K562 (cell line): ENCODE measurements at regions not wholly inside any gene's neighbourhood (a gene's known extent, or its start where the extent isn't known, plus 50 kb on each side); places are given as distances from the start of the nearest gene placed in this dataset.

ENCODE experiments used
- ATAC-seq: fragments of 200-7000 bp; cut with Tn5 transposase; 3 replicates; pipeline ENCODE4 v1.9.1; 2020; ENCODE audit warnings: moderate library complexity
- BruUV-seq: library from RNA; stranded (reverse); fragments of 400-500 nt; replicated peaks from 2 replicates; lab custom pipeline; 2021; lab: Mats Ljungman, UMichigan
- CTCF ChIA-PET: fragments of 300-600 bp; formaldehyde crosslinking; extraction: SDS; loops from one replicate; lab custom pipeline; 2021; ENCODE audit warnings: low intra/inter-chr PET ratio; lab: Yijun Ruan, JAX
- POLR2A ChIA-PET: fragments of 300-600, 350-650 bp; sonication (Branson Sonifier 250); formaldehyde crosslinking; extraction: SDS; loops from one replicate; lab custom pipeline; 2021; ENCODE audit warnings: antibody characterized with exemption, inconsistent platforms; lab: Yijun Ruan, JAX
- DNase-seq, 4 experiments: peaks; one replicate each; pipeline versions ENCODE4 v3.0.0 to v3.0.0-alpha.2; 2011 to 2018; ENCODE audit warnings: low spot score in 3 of 4, mixed read lengths in 3 of 4; ENCODE audit errors: extremely low read depth in 1 of 4
- FAIRE-seq: peaks from 2 replicates; lab custom pipeline; 2011; peaks lifted over from hg19 to GRCh38; lab: Jason Lieb, UNC
- H2AFZ ChIP-seq: 2 replicates; pipeline ENCODE4 v1.6.0; 2011; ENCODE audit warnings: low read depth, low read length, control low read depth, inconsistent platforms
- H3K27ac ChIP-seq: fragments of 200-600 bp; 3 replicates; pipeline ENCODE4 v1.8.0; 2011; ENCODE audit warnings: low read depth, mild to moderate bottlenecking, control low read depth, inconsistent platforms, low read length, moderate library complexity, mixed read lengths; ENCODE audit errors: extremely low read depth
- H3K27me3 ChIP-seq, 2 experiments: fragments of 300-600 bp in 1 of 2; 2 replicates in 1 of 2; 3 replicates in 1 of 2; pipeline versions ENCODE4 v1.6.0 to v1.8.0; 2011; ENCODE audit warnings: inconsistent platforms in 2 of 2, low read length in 2 of 2, mild to moderate bottlenecking in 1 of 2, mixed read lengths in 1 of 2, moderate library complexity in 1 of 2; ENCODE audit not compliant: control insufficient read depth in 2 of 2, insufficient read depth in 2 of 2
- H3K36me3 ChIP-seq: fragments of 300-600 bp; 3 replicates; pipeline ENCODE4 v1.8.0; 2011; ENCODE audit warnings: mild to moderate bottlenecking, low read length, inconsistent platforms; ENCODE audit not compliant: control insufficient read depth, insufficient read depth
- H3K4me1 ChIP-seq, 2 experiments: fragments of 200-600 bp in 1 of 2; replicated peaks in 1 of 2; 2 replicates in 1 of 2; 3 replicates in 1 of 2; pipeline versions ENCODE4 v1.5.1 to v1.8.0; 2011; ENCODE audit warnings: inconsistent platforms in 2 of 2, low read length in 2 of 2, mild to moderate bottlenecking in 1 of 2, mixed read lengths in 1 of 2, moderate library complexity in 1 of 2; ENCODE audit not compliant: control insufficient read depth in 2 of 2, insufficient read depth in 2 of 2
- H3K4me2 ChIP-seq: 2 replicates; pipeline ENCODE4 v1.6.1; 2011; ENCODE audit warnings: low read length, control low read depth, inconsistent platforms, mixed read lengths; ENCODE audit not compliant: insufficient read depth
- H3K4me3 ChIP-seq: fragments of 200-600 bp; sonication (generic), shearing (Covaris generic); 2 replicates; pipeline ENCODE4 v1.5.1; 2016; ENCODE audit warnings: control low read depth, inconsistent platforms
- H3K79me2 ChIP-seq: fragments of 200-600 bp; 3 replicates; pipeline ENCODE4 v1.8.0; 2011; ENCODE audit warnings: low read length, inconsistent platforms; ENCODE audit not compliant: control insufficient read depth, insufficient read depth
- H3K9ac ChIP-seq, 2 experiments: 2 replicates each; pipeline versions ENCODE4 v1.6.0 to v1.6.1; 2011; ENCODE audit warnings: low read depth in 2 of 2, low read length in 2 of 2, control low read depth in 1 of 2, inconsistent platforms in 1 of 2, mild to moderate bottlenecking in 1 of 2, mixed read lengths in 1 of 2; ENCODE audit not compliant: insufficient read depth in 1 of 2
- H3K9me1 ChIP-seq: one replicate; pipeline ENCODE4 v1.6.0; 2011; ENCODE audit warnings: inconsistent platforms, mild to moderate bottlenecking, low read length, moderate library complexity; ENCODE audit not compliant: control insufficient read depth, insufficient read depth
- H3K9me3 ChIP-seq: replicated peaks from 2 replicates; pipeline ENCODE4 v1.5.1; 2011; ENCODE audit warnings: low read depth, low read length, inconsistent platforms; ENCODE audit not compliant: control insufficient read depth, insufficient read depth
- H4K20me1 ChIP-seq: replicated peaks from 2 replicates; pipeline ENCODE4 v1.6.1; 2011; ENCODE audit warnings: low read length, inconsistent platforms, mixed read lengths; ENCODE audit not compliant: control insufficient read depth, insufficient read depth
- CBFA2T3 ChIP-seq: fragments of 450-650 bp; IDR thresholded peaks from 2 replicates; pipeline ENCODE4 v1.6.1; 2017
- EWSR1 ChIP-seq: fragments of 450-650 bp; IDR thresholded peaks from 2 replicates; pipeline ENCODE4 v1.6.1; 2018; ENCODE audit warnings: borderline replicate concordance, mild to moderate bottlenecking, low read depth, moderate library complexity; ENCODE audit not compliant: partially characterized antibody
- ZNF316 ChIP-seq: fragments of 450-650 bp; IDR thresholded peaks from 2 replicates; pipeline ENCODE4 v1.6.1; 2016
- WGBS: fragments of 100-300 bp; shearing (Covaris generic); methylation state at CpG from one replicate; pipeline ENCODE4 v1.1.6; 2016; ENCODE audit warnings: low coverage, mixed read lengths; ENCODE audit not compliant: insufficient coverage; ENCODE audit errors: missing lambda C conversion rate; 5-methylcytosine and 5-hydroxymethylcytosine counted together
- in situ Hi-C: fragments of 300-500 bp; cut with MboI; formaldehyde crosslinking; loops from 4 replicates; pipeline ENCODE4 v1.15.0; 2018; ENCODE audit warnings: inconsistent platforms, mixed read lengths
- intact Hi-C: fragments of 100-400 bp; cut with micrococcal nuclease; formaldehyde crosslinking; loops from 2 replicates; pipeline ENCODE4 v1.14.2; 2022

GRCh38 chr2:61742955-61743354 lies 110.9 kb downstream of the FAM161A start:
- no peak overlapping the region for H2AFZ ChIP-seq
- ATAC-seq (no peak), DNase-seq (no peak), FAIRE-seq (no peak)
- H3K27ac ChIP-seq: no peak overlapping the region
- no peak for TF ChIP-seq ZNF316
- WGBS: 51% methylated on average over 6 of the region's 6 CpGs
- BruUV-seq: no TSS peak
- ChIA-PET POLR2A (no interaction called here), CTCF (no interaction called here)
- no peaks in the 10 kb centered on the region for H3K79me2 ChIP-seq
- in situ Hi-C loops: no loop called here
- intact Hi-C loops: no loop called here
- no peaks in the 10 kb centered on the region for H3K27me3 ChIP-seq
- H3K9ac ChIP-seq: no peak overlapping the region
- H3K9me3 ChIP-seq: no peaks in the 10 kb centered on the region
- H3K36me3 ChIP-seq: no peaks in the 10 kb centered on the region
- no peaks in the 10 kb centered on the region for H4K20me1 ChIP-seq
- H3K4me2 ChIP-seq: no peak overlapping the region
- no peak overlapping the region for H3K4me3 ChIP-seq
- H3K9me1 ChIP-seq: no peaks in the 10 kb centered on the region
- no peaks in the 10 kb centered on the region; a peak in 1 of 5 replicates for H3K4me1 ChIP-seq

- WGBS: 0% methylated on average over 3 of the region's 3 CpGs
- ChIA-PET CTCF (no interaction called here), POLR2A (interaction anchor here (1.6 kb wide), 1 partner anchor 20 kb away, joined by 3 read pairs; no protein-coding TSS in a partner anchor)
- no peak for DNase-seq
- ATAC-seq: no peak
- H3K27me3 ChIP-seq: peaks cover 4 to 6% of the 10 kb centered on the region in 2 experiments; a peak in 1 of 5 replicates
- intact Hi-C loops: no loop called here
- no peaks in the 10 kb centered on the region for H3K9me1 ChIP-seq
- H4K20me1 ChIP-seq: no peaks in the 10 kb centered on the region
- no peaks in the 10 kb centered on the region; a peak in 1 of 5 replicates for H3K4me1 ChIP-seq
- no peak overlapping the region for H3K4me3 ChIP-seq
- no peak overlapping the region for H3K4me2 ChIP-seq
- no peaks in the 10 kb centered on the region for H3K79me2 ChIP-seq
- no peak overlapping the region for H3K27ac ChIP-seq
- no TSS peak for BruUV-seq
- no peak overlapping the region for H3K9ac ChIP-seq
- no peaks in the 10 kb centered on the region for H3K9me3 ChIP-seq
- TF ChIP-seq EWSR1 (no peak), CBFA2T3 (peak; percentile 25; the same call in 1 of the 2 replicates)
- TF ChIP-seq, all 486 proteins: peak for 1
- Histone ChIP-seq H2AFZ (no peak overlapping the region), H3K36me3 (no peaks in the 10 kb centered on the region)
- in situ Hi-C loops: no loop called here
- FAIRE-seq: no peak
These were observed 116.0 kb downstream of the FAM161A start for GRCh38 chr2:61737841-61738240.
